GM21786 (cell line): ENCODE measurements at regions not wholly inside any gene's neighbourhood (a gene's known extent, or its start where the extent isn't known, plus 50 kb on each side); places are given as distances from the start of the nearest gene placed in this dataset.

Source experiments
- ATAC-seq: cut with Tn5 transposase; IDR thresholded peaks from one replicate; pipeline ENCODE4 v1.9.1; 2021; ENCODE audit not compliant: unreplicated experiment

GRCh38 chr1:83104558-83104957 lies 894.4 kb downstream of the TTLL7 start:
- ATAC-seq, result no peak

GRCh38 chr1:83103341-83103740 lies 895.6 kb downstream of the TTLL7 start:
- no peak for ATAC-seq

DNA sequence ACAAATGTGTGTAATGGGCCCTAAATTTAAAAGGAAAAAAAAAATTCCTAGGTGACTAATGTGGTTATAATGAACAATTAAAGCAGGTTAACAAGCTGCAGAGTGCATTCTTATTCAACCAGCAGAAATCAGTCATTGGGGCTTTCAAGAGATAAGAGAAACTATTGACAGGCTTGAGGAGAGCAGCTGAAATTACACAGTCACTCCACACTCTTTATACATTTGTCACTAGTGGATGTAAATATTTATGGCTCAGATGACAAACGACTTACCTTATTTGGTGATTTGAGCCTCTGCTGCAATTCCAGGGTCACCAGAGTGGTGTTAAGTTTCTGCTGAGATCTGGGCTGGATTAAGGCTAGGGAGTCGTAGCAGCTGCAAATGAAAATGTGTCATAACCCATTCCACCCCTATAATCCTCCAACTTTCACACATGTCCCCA lies 896.3 kb downstream of the TTLL7 start:
- no peak for ATAC-seq

DNA sequence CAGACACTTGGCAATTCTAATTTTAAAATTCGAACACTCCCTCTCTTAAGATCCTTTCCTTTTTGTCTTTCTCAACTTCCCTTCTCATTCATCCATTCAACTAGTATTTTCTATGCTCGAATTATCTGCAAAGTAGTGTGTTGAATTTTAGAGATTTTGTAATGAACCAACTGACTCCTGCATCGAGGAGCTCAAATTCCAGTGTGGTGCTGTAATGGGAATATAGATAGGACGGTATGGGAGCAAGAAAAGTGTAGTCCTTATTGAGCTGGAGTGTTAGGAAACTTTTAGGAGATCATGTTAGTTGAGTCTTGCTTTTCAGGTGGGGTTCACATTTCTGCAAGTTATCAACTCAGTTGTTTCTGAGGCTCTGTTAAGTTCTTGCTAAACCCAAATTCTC lies 897.5 kb downstream of the TTLL7 start:
- ATAC-seq, result no peak

GRCh38 chr1:83100133-83100532 lies 898.8 kb downstream of the TTLL7 start:
- ATAC-seq, result no peak

DNA sequence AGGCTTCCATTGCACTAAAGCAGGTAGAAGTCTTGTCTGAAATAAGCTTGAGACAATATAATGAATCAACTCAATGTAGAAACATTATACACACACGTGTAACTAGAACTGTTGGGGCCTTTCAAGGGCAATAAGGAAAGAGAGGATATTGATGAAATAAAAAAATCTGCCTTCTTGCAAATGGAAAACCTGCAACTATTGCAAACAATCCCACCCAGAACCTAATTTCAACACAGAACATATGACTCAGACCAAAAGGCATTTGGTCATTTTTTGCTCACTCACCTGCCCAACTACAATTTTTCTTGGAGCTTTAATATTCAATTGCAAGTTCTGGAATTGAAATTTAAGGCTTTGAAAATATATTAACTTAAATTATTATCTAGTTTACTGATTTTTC lies 900.1 kb downstream of the TTLL7 start:
- ATAC-seq, result no peak

DNA sequence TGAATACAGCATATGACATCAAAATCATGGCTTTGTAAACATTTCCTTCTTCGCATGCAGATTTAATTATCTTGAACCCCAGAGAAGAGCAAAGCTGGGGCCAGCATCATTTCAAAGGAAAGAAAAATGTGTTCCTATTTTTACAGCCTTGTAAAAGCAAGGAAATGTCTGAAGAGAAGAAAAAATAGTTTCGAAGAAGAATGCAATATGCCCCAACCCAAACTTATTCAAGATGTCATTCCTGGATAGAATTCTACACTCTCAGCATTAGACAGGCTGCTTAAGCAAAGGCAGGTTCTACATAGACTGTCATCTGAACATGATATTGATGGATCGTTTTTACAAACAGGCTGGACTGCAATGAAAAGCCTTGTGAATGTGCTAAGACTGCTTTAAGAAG lies 900.8 kb downstream of the TTLL7 start:
- no peak for ATAC-seq

GRCh38 chr1:83097715-83098114 lies 901.2 kb downstream of the TTLL7 start:
- no peak for ATAC-seq

- no peak for ATAC-seq
Observed at GRCh38 chr1:83095570-83095969, 903.4 kb downstream of the TTLL7 start.

GRCh38 chr1:83090195-83090594 lies 908.7 kb downstream of the TTLL7 start:
- ATAC-seq, result no peak

- ATAC-seq, result no peak
Observed at GRCh38 chr1:83087851-83088250, 911.1 kb downstream of the TTLL7 start.

GRCh38 chr1:83086986-83087512 lies 911.9 kb downstream of the TTLL7 start:
- no peak for ATAC-seq

DNA sequence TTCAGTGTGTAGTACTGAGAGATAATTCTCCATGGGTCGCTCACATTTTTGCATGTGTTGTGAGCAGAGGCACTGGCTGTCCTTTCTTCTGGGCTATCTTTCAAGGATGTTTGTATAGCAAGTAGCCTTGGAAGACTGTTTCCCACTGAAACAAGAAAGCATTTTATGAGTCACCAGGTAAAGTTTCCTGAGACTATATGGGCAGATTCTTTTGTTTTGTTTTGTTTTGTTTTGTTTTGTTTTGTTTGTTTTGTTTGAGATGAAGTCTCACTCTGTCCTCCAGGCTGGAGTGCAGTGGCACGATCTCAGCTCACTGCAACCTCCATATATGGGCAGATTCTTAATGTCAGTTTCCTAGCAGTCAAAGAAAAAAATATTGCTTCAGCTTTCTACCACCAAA lies 912.6 kb downstream of the TTLL7 start:
- ATAC-seq, result no peak

DNA sequence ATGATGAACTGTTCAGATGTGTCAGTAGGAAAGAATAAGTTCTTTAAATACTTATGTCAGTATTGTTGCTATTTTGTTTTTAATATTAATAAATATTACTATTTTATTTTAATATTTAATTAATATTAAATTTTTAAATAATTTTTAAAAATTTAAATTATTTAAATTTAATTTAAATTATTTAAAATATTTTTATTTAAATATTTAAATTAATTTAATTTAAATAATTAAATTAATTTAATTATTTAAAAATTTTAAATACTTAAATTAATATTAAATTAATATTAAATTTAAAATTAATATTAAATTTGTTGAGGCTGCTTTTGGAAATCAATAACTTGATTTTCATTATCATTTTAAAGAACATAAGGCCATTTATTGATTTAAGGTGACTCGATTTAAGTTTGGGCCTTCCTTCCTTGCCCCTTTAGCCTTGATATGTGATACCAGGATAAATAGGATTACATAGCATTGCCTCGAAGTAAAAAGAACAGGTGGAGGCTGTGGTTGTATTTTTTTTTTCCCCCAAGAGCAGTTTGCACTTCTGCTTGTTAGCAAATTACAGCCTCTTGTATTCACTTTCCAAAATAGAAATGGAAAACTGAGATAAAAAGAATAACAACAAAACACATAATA lies 915.2 kb downstream of the TTLL7 start:
- no peak for ATAC-seq

DNA sequence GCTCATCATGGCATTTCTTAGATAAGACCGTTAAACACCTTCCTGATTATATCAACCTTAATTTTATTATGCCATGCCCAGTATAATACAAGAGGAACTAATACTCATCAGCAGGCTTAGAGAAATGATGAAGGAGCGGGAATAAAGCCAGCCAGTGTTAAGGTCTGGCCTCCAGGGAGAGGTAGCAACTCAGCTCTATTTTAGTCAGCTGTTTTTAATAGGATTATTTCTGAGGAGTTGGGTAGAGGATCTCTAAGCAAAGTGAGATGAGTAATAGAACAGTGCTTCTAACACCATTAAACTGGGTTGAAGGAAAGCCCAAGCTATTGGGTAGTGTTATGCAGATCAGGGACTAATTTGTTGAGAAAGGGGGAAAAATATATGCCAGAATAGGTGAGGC lies 921.5 kb downstream of the TTLL7 start:
- no peak for ATAC-seq

- ATAC-seq, result no peak
Observed at GRCh38 chr1:83075107-83075506, 923.8 kb downstream of the TTLL7 start.

DNA sequence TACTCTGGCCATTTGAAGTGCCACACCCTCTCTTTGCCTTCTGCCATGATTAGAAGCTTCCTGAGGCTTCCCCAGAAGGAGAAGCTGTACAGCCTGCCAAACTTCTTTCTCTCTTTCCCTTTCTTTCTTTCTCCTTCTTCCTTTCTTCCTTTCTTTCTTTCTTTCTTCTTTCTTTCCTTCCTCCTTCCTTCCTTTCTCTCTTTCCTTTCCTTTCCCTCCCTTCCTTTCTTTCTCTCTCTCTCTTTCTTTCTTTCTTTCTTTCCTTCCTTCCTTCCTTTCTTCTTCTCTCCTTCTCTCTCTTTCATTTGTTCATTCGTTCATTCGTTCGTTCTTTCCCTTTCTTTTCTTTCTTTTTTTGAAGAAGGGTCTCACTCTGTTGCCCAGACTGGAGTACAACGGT lies 931.0 kb downstream of the TTLL7 start:
- ATAC-seq, result no peak

DNA sequence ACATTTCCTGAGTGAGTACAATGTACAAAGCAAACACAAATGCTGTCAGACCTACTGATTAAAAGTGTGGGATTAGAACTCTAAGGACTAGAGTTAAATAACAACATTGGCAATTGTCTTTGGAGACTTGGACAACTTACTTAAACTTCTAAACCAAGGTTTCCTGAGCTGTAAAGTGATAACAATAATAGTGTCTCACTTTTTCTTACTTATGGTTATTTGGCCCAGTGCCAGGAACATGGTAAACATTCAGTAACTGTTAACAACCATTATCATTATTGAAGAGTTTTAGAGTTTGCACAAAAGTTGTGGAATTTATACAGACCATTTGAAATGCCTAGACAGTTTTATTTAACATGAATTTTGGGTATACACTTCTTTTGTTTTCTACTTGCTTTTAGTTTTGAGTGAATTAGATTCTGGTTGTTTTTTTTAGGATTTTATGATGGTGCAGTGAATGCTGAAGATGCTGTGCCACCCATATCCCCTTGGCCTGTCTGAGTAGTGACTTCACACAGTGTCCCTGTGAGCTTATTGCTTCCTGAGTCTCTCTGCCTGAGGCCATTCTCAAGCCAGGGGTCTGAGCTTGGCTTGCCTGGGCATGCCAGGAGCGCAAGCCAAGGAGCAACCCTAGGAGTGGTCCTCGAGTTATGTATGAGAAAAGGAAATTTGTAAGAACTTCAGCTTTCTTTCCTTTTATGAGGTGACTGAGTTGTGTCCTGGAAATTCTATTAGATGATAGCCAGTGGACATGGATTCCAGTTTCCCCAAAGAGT lies 932.8 kb downstream of the TTLL7 start:
- no peak for ATAC-seq

DNA sequence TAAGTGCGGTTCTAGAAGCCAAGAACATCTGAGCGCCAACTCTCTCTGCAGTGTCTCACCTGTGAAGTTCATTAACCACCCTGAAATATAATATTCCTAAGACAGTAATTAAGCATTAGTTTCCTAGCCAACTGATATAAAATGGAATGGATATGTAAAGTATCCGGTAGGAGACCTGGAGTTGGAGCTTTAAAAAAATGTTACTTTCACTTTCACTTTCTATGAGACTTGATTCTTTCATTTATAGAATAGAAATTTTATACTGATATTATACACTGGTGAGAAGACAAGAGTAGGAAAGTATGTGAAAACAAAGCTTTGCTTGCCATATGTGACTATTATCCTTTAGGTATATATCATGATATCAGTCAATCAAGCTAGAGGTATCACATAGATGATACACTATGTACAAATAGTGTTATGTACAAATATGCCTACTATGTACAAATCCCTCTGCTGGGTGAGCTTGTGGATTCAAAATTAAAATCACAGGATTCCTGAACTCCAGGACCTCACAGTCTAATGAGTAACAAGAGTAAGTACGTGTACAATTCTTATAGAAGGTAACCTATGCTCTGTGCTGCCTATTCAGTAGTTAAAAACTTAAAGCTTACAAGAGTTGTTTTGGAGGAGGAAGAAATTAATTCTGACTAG lies 934.2 kb downstream of the TTLL7 start:
- no peak for ATAC-seq

DNA sequence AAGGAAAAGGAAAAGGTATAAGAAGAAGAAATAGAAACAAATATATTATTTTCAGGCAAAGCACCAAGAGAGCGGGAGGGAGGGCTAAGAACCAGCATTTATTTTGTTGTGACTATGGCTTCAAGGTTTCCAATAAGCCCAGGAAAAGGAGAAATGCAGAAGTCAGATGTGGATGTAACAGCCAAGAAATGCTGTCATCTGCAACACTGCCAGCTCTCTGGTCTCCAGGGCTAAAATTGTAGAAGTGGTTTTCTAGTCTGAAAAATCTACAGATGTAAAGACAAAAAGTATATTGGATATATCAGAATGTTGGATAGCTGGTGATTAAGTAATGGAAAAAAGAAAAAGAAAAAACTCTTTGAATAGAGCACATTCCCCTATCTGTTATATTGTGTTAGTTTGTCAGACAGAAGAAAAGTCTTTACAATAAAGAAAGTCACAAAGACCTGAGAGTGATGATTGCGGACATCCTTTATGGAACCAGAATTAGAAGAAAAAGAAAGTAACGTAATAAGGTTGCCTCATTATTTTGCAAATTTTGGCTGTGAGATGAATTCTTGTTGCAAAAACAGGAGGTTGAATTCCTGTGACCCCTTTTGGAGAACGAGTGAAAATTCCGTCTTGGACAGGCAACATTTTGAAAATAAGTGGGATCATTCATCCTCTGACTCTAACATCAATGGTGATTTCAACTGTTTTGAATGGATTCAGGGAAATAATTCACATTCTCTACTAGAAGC lies 938.1 kb downstream of the TTLL7 start:
- ATAC-seq, result no peak

- ATAC-seq, result no peak
Observed at GRCh38 chr1:83060221-83060620, 938.7 kb downstream of the TTLL7 start.
